GM11168 (cell line): ENCODE measurements at regions not wholly inside any gene's neighbourhood (a gene's known extent, or its start where the extent isn't known, plus 50 kb on each side); places are given as distances from the start of the nearest gene placed in this dataset.
"Not testable (repeated sequence)": the region's sequence is repeated elsewhere in the genome, so short reads cannot be mapped to it uniquely, and the experiment has no call there.

Source experiments
- in situ Hi-C: fragments of 300-500 bp; cut with MboI; formaldehyde crosslinking; loops from one replicate; pipeline ENCODE4 v1.12.0; 2022; ENCODE audit warnings: low sequenced_read_pairs; ENCODE audit not compliant: unreplicated experiment

DNA sequence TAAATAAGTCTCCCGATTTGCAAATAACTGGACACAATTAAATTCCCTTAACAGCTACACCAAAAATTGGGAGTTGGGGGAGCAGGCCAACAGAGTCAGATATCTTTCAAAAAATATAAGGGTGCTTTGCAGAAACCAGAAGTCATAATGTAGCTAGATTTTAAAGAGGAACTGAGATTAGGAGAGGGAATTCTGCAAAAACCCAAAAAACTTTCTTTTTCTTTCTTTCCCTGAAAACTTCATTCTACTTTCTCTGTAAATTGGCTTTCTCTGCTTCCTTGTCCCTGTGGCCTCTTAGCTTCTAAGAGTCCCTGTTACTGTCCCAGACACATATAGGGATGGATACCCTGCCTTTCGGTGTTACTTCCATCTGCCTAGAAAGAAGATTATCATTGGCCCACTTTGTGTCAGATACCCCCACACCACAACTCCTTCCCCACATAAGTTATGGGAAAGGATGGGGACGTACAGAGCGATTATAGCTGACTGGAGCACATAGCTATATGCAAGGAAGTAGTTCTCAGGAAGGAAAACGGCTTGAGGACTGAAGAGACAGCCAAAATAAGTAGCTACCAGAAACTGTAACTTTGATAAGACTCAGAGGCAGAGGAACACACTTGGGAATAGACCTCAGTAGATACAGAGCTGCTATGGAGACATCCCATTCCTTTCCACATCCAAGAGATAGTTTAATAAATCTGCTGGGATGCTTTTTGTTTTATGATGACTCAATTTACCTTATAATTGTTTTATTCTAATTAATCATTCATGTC lies 129.1 kb upstream of the TGFBR2 start:
- in situ Hi-C loops = no loop called here

DNA sequence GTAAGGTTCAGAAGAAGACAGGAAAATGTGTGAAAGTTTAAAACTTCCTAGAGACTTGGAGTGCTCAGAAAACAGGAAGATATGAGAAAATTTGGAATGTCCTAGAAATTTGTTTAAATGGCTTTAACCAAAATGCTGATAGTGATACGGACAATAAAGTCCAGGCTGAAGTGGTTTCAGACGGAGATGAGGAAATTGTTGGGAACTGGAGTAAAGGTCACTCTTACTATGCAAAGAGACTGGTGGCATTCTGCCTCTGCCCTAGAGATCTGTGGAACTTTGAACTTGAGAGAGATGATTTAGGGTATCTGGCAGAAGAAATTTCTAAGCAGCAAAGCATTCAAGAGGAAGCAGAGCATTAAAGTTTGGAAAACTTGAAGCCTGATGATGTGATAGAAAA lies 126.7 kb upstream of the TGFBR2 start:
- in situ Hi-C loops = not testable (repeated sequence)

DNA sequence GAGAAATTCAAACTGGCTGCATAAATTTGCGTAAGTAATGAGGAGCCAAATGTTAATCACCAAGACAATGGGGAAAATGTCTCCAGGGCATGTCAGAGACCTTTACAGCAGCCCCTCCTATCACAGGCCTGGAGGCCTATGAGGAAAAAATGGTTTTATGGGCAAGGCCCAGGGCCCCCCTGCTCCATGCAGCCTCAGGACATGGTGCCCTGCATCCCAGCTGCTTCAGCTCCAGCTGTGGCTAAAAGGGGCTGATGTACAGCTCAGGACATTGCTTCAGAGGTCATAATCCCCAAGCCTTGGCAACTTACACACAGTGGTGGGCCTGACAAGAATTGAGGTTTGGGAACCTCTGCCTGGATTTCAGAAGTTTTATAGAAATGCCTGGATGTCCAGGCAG lies 126.2 kb upstream of the TGFBR2 start:
- in situ Hi-C loops = not testable (repeated sequence)

DNA sequence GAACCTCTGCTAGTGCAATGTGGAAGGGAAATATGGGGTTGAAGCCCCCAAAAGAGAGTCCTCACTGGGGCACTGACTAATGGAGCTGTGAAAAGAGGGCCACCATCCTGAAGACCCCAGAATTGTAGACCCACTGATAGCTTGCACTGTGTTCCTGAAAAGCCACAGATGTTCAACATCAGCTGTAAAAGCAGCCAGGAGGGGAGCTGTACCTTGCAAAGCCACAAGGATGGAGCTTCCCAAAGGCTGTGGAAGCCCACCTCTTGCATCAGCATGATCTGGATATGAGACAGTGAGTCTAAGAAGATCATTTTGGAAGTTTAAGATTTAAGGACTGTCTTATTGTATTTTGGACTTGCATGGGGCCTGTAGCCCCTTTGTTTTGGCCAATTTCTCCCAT lies 125.8 kb upstream of the TGFBR2 start:
- in situ Hi-C loops = no loop called here

DNA sequence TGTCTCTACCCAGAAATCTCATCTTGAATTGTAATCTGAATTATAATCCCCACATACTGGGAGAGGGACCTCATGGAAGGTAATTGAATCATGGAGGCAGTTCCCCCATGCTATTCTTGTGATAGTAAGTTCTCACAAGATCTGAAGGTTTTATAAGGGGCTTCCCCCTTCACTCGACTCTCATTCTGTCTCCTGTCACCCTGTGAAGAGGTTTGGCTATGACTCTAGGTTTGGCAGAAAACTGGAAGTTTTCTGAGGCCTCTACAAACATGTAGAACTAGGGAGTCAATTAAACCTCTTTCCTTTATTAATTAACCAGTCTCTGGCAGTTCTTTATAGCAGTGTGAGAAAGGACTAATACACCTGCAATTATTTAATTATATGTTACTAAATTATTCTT lies 125.2 kb upstream of the TGFBR2 start:
- in situ Hi-C loops = no loop called here

DNA sequence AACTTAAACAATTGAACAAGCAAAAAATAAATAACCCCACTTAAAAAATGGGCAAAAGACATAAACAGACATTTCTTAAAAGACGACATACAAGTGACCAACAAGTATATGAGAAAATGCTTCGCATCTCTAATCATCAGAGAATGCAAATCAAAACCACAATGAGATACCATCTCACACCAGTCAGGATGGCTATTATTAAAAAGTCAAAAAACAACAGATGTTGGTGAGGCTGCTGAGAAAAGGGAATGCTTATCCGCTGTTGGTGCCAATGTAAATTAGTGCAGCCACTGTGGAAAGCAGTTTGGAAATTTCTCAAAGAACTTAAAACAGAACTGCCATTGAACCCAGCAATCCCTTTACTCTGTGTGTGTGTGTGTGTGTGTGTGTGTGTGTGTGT lies 122.2 kb upstream of the TGFBR2 start:
- in situ Hi-C loops = not testable (repeated sequence)

DNA sequence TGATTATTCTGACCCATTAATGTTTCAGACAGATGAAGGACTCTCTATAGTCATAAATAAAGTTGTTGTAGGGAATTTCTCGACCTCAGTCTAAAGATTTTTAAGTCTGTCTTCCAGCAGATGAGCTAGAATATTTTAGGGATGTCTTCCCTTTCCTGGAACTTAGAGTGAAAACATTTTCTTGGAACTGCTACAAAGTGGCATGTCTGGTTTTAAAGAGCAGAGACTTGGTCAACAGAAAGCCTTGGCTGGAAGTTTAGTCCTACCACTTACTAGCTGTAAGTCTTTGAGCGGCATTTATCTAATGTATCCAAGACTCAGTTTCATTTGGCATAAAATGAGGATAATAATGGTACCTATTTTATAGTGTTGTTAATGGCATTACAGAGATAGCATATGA lies 120.0 kb upstream of the TGFBR2 start:
- in situ Hi-C loops = no loop called here

DNA sequence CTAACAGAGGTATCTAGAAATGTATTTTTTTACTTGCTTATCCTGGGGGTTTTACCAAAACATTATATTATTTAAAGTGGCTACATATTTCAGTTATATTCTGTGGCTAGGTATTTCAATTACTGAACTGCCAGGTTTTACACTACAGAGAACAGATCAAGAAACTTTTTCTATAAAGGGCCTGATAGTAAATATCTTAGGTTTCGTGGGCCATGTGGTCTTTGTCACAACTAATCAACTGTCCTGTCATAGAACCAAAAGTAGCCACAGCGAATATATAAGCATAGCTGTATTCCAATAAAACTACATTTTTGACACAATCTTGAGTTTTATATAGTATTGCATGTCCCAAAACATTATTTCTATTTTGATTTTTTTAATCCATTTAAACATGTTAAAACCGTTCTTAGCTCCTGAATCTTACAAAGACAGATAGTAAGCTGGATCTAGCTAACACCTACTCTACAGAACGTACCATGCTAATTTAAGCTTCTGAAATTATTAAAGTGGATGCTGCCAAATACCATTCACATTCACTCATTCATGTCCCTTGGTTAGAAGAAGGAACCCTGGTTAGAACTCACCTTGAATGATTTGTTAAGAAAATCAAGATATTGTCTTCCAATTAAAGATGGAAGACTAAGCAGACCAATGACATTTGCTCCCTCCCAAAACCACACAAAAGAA lies 118.2 kb upstream of the TGFBR2 start:
- in situ Hi-C loops = no loop called here

DNA sequence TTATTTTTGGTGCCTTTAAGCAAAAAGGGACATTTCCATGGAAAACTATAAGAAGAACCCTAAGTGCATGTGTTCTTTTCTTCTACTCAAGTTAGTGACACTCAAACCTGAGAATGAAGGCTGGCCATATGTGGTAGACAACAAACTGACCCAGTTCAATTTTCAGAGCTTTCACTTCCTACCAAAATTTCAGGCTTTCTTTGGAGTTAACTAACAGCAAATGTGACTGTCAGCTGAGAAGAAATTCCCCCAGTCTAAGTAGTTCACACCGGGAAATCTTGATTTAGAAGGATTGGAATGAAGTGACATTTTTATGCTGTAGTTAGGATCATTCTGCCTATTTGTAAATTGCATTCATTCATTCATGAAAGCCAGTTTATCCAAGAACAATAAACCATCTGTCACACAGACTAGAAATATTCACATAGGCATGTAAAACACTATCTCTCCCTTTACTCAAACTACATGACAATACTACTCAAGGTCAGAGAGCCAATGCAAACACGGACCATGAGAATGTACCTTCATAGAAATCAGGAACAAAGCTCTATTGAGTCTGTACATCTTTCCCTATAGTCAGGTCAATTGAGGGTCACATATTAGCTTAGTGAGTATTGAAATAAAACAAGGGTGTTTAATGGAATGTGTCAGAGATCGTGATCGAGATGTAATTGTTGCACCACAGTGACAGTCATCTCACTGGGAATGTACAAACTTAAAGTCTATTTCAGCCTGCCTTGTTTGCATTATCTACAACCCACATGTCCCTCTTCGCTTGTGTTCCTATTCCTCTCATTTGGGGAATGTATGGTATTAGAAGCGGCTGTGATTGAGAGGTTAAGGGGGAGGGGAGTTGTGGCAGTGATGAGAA lies 113.8 kb upstream of the TGFBR2 start:
- in situ Hi-C loops = no loop called here

DNA sequence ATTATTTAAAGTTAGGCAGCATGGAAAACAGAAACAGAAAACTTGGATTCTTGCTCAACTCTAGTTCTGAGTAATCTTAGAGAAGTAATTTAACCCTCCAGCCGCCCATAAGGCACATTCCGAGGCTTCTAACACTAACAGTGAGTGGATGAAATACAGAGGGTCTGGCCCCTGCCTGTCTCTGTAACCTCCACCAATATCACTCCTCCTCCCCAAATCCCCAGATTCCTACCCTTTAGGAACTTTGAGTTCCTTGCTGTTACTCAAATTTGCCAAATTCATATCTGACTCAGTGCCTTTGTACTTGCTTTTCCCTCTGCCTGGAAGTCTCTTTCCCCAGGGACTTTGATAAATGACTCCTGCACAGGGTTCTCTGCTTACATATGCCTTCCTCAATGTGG lies 112.5 kb upstream of the TGFBR2 start:
- in situ Hi-C loops = no loop called here

DNA sequence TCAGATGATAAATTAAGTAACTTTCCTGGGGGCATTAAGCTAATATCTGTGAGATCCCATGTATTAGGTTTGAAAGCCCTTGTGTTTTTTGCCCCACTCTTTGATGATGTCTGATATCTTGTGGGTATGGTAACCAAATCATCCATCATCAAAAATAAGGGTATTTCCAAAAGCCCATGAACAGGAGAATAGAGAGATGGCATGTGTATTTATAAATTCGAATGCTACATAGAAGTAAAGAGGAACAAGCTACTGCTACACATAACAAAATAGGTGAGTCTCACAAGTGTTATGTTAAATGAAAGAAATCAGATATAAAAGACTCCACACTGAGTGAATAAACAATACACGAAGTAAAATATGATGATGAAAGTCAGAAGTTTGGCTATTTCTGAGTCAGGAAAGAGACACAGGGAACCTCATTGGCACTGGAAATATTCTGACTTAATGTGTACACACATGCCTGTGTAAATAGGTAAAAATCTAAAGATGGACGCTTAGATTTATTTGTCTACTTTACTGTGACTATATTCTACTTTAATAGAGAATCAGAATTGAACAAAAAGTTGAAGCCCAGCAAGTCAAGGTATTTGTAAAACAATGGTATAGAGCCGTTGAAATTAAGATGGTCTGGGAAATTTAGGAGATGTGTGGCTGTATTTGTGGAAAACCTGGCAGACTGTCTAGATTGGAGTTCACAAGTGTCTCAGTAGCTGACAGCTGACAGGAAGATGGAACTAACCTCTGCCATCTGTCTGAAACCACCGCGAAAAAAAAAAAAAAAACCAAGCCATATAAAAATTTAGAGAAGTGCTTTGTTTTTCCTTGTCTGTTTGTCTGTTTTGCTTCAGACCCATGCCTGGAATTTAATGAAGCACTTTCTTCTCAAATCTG lies 111.0 kb upstream of the TGFBR2 start:
- in situ Hi-C loops = no loop called here

DNA sequence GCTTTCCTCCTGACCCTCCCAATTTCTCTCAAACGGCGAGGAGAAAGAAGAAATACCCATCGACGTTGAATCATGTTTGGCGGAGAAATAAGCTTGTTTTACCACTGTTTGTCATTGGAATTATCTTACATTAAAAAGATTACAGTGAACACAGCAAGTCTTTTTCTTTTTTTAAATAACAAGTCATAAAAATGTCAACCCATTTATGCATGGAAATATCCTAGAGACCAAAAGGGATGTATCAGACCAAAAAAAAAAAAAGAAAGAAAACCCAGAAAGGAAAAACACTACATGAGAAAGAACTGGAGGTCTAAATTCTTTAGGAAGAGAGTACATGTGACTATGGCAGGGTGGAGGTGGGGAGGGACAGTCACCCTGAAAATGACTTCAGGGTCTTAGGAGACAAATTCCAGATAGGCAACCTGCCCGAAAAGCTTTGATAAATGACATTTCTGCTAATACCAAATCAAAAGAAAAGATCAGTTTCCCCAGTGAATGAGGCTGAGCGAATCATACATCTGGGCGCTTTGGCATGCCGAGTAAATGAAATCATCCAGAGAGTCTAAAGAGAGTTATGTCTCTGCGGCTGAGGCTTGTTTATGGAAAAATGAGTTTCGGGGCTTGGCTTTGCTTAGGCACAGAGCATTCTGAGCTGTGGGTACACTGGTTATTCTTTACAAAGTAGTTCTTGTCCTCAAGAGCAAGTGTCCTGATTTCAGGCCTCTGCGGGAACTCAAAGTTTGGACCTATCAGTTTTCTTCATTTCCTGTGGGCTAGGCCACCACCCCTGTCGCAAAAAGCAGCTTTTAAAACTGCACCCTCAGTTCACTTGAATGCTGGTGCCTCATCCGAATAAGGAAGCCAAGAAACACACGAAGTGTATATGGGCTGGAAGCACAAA lies 110.1 kb upstream of the TGFBR2 start:
- in situ Hi-C loops = no loop called here

DNA sequence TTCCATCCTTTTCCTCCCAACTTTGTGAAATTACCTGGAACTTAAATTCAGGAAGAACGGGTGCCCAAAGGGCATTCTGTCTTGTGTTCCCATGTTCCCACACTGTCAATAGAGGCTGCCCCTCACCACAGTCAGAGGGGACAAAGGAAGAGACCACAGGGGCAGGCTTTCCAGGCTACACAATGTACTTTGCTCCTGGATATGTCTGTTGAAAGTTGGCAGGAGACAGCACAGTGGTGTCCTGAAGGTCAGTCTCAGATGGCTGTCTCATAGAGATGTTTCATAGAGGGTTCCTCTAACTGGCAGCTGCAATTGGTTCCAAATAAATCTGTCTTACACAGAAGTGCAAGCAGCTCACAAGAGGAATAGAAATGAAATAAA lies 107.8 kb upstream of the TGFBR2 start:
- in situ Hi-C loops = no loop called here

DNA sequence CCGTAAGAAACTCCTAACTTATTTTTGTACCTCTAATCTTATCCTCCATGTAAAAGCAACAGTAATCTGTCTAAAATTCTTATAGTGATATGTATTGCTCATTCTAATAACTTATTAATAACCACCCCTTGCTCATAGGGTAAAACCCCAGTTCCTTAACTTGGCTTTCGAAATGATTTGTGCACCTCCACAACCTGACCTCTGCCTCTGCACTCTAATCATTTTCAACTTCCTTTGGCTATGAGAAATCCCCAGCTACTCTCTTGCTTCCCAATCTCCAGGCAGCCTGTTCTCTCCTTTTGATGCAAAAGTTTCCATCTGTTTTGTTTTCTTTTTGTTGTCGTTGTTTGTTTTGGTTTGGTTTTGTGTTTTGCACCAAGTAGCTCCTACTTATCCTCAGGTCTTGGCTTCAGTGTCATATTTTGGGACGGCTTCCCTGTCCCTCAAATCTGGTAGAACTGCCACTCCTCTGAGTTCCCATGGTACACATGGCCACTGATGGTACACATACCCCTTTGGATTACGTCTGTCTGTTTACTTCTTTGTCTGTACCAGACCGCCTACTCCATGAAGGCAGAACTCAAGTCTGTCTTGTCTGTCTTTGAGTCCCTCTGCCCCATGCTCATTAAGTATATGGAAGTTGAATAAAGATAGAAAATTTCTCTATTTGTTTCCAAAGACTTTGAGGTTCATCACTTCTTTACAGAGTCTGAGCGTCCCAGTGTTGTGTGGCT lies 105.6 kb upstream of the TGFBR2 start:
- in situ Hi-C loops = no loop called here

DNA sequence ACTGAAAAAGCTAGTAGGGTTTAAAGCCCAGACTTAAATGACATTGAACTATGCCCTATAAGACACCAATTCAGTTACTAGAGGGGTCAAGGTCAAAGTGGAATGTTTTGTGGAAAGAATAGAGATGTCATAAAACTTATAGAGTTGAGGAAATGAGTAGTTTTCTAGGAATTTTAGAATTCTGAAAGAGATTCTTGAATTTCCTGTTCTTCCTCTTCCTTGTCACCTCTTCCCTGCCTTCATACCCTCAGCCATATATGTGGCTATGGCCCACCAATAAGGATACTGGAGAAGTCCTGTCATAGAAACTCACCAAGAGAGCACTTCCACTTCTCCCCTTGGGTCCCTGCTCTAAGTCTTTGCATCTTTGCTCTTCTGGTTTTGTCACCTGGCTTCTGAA lies 104.9 kb upstream of the TGFBR2 start:
- in situ Hi-C loops = no loop called here

DNA sequence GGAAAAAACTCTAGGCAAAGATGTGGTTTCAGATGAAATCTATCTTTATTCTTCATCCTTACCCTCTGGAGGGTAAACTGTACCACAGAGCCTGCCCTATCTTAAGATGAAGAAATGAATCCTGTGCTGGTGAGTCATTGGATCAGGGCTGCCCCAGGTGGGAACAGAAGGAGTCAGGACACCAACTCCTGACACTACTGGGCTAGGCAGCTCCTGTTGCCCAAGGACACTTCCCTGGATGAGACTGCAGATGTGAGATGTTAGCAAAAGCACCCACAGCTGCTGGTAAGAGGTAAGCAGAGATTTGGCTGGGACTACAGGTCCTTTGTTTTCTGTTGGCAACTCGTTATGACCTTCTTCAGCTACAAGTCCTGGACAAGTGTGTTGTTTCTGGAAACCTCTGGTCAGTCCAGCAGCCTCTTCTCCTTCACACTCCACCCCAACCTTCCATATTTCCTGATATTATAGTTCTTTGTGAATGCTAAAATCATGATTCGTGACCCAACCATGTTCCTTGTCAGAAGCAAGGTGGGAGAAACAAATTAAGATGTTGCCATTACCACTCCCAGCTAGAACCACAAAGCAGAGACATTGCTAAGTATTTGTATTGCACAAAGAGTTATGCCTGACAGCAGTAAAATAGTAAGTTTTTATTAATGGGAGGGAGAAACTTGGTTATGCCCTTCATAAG lies 104.2 kb upstream of the TGFBR2 start:
- in situ Hi-C loops = no loop called here

DNA sequence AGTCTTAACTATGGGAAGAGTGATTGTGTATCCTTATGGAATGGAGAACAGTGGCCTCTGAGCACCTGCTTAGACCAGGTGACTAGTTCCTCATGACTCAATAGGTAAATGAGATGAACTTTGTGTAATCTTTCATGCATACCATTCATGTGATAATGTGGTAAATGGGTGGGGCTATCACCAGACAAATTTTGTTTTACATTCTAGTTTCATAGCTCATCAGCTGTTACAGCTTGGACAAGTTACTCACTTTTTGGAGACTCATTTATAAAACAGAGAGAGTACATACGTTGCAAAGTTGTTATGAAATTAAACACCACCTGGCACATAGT lies 103.7 kb upstream of the TGFBR2 start:
- in situ Hi-C loops = no loop called here

DNA sequence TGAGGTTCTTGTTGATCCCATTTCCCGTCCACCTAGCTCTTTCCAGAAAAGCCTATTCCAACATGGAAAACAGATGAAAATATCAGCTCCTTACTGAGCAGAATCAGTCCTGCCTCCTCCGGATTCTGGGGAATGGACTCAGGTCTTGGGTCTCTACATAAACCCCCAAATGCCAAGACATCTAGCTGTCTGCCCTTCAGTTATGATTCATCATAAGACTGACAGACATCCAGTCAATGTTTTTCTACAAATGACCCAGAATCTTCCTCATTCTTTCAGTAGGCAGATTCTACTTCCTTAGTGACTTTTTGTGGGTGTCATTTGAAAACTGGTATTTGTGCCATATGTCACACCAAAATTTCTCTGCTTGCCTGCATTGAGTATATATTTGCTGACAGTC lies 103.0 kb upstream of the TGFBR2 start:
- in situ Hi-C loops = no loop called here
